ENCODE measurements at regions not wholly inside any gene's neighbourhood (a gene's known extent, or its start where the extent isn't known, plus 50 kb on each side); places are given as distances from the start of the nearest gene placed in this dataset.
"Not testable (repeated sequence)": the region's sequence is repeated elsewhere in the genome, so short reads cannot be mapped to it uniquely, and the experiment has no call there.

DNA sequence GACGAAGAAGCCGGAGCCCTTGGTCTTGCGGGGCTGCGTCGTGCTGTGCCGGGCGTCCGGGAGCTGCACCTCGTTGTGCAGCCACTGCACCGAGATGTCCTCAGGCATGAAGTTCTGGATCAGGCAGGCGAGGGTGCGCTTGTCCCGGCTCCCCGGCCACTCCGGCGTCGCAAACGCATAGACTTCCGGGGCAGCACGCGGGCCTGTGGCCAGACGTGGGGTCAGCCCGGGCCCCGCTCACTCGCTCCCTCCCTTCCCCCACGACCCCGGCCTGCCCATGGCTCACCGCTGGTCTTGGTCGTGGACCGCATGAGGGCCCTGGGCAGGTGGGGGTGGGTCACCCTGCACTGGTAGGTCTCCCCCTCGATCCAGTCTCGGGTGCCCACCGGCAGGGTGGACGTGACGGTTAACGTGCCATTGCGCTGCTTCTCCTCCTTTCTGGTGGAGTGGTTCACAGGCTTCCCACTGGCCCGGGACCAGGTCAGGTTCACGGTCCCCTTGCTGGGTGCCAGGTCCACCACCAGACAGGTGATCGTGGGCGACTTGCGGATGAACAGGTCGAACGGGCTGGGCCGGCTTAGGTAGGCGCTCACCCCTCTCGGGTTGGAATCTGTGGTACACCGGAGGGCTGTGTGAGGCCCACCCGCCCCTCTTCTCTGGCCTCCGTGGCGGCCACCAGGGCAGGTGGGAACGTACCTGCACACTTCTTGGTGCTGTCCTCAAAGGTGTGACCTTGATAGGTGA lies 74.0 kb downstream of the TMEM121 start:
- H3K9me3 ChIP-seq (ENCODE audit: control insufficient read depth, low read length); H3K4me1 ChIP-seq (ENCODE audit: control insufficient read depth, insufficient read depth, low read length, poor library complexity, severe bottlenecking); H3K27ac ChIP-seq (ENCODE audit: insufficient read depth, low read length, poor library complexity, severe bottlenecking); H3K4me3 ChIP-seq (ENCODE audit: insufficient read depth, low read depth, low read length, poor library complexity, severe bottlenecking); H3K36me3 ChIP-seq (ENCODE audit: control insufficient read depth, insufficient read depth, low read length); H3K27me3 ChIP-seq (replicated peaks; ENCODE audit: control insufficient read depth, insufficient read depth, low read length, poor library complexity, severe bottlenecking); DNase-seq: not testable (repeated sequence)

DNA sequence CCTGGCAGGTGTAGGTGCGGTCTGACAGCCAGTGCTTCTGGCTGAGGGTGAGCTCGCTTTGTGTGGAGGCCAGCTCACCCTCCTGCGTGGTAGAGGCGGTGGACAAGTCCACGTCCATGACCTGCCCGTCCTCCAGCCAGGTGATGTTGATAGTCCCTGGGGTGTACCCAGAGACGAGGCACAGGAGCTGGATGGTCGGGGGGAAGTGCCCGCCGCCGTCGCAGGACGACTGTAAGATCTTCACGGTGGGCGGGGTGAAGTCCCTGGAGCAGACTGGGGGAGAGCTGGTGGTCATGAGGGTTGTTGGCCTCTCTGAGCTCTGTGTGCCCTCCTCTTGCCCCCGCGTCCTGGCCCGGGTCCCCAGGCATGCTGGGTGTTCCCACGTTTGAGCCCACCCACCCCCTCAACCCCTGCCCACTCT lies 74.6 kb downstream of the TMEM121 start:
- H3K27me3 ChIP-seq (replicated peaks; ENCODE audit: control insufficient read depth, insufficient read depth, low read length, poor library complexity, severe bottlenecking), result no peaks in the 10 kb centered on the region
- no peaks in the 10 kb centered on the region for H3K4me1 ChIP-seq (ENCODE audit: control insufficient read depth, insufficient read depth, low read length, poor library complexity, severe bottlenecking)
- no peak overlapping the region for H3K27ac ChIP-seq (ENCODE audit: insufficient read depth, low read length, poor library complexity, severe bottlenecking)
- H3K9me3 ChIP-seq (ENCODE audit: control insufficient read depth, low read length), result no peaks in the 10 kb centered on the region
- DNase-seq, result no peak
- no peaks in the 10 kb centered on the region for H3K36me3 ChIP-seq (ENCODE audit: control insufficient read depth, insufficient read depth, low read length)
- no peak overlapping the region for H3K4me3 ChIP-seq (ENCODE audit: insufficient read depth, low read depth, low read length, poor library complexity, severe bottlenecking)

DNA sequence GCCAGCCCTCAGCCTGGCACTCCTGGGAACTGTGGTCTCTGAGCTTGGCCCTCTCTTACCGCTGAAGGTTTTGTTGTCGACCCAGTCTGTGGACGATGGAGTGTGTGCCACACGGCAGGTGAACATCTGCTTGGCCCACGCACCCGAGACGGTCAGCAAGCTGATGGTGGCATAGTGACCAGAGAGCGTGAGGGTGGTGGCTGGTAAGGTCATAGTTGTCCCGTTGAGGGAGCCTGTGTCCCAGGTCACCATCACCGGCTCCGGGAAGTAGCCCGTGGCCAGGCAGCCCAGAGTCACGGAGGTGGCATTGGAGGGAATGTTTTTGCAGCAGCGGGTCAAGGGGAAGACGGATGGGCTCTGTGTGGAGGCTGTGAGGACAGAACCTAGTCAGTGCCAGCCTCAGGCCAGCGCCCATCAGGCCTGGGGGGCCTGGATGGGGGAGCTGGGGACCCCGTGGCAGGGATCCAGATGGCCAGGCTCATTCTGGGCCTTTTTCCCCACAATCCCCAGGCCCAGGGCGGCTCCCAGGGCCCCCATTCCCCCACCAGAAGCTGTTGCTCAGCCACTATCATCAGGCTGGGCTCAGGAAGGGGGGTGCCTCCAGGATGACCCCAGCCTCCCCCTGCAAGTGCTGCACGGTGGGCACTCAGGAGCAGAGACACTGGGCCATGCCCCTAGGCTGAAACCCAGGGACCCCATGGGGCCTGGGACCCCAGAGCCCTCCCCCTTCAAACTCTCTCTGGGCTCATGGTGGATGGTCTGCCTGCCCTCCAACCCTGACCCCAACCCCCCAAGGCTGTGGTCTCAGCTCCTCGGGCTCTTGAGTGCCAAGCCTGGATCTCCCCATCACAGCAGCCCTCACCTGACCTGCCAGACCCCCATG lies 75.2 kb downstream of the TMEM121 start:
- Histone ChIP-seq H3K36me3 (ENCODE audit: control insufficient read depth, insufficient read depth, low read length) (no peaks in the 10 kb centered on the region), H3K9me3 (ENCODE audit: control insufficient read depth, low read length) (no peaks in the 10 kb centered on the region), H3K4me1 (ENCODE audit: control insufficient read depth, insufficient read depth, low read length, poor library complexity, severe bottlenecking) (no peaks in the 10 kb centered on the region), H3K27ac (ENCODE audit: insufficient read depth, low read length, poor library complexity, severe bottlenecking) (no peak overlapping the region), H3K4me3 (ENCODE audit: insufficient read depth, low read depth, low read length, poor library complexity, severe bottlenecking) (no peak overlapping the region), H3K27me3 (replicated peaks; ENCODE audit: control insufficient read depth, insufficient read depth, low read length, poor library complexity, severe bottlenecking) (no peaks in the 10 kb centered on the region)
- no peak for DNase-seq

DNA sequence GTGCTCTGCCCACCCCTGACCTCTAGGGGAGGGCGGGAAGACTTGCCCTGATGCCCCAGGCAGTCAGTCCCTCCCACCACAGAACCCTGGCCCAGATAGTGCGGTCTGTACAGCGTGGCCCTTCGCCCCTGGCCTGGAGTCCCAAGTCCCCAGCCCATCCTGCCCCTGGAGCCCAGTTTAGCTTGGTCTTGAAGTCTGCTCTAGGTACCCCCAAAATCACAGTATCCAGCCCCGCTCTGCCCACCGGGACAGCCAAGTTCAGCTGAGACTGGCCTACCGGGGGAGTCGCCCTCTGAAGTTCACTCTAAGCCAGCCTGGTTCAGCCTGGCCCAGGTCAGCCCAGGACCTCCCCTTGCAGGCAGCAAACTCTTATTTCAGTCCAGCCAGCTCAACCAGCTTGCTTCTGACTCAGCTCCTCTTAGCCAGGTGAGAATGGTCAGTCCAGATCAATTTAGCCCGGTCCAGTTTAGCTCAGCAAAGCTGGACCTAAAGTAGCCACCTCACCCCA lies 75.9 kb downstream of the TMEM121 start:
- no peaks in the 10 kb centered on the region for H3K9me3 ChIP-seq (ENCODE audit: control insufficient read depth, low read length)
- no peaks in the 10 kb centered on the region for H3K4me1 ChIP-seq (ENCODE audit: control insufficient read depth, insufficient read depth, low read length, poor library complexity, severe bottlenecking)
- H3K36me3 ChIP-seq (ENCODE audit: control insufficient read depth, insufficient read depth, low read length), result no peaks in the 10 kb centered on the region
- H3K4me3 ChIP-seq (ENCODE audit: insufficient read depth, low read depth, low read length, poor library complexity, severe bottlenecking), result no peak overlapping the region
- H3K27me3 ChIP-seq (replicated peaks; ENCODE audit: control insufficient read depth, insufficient read depth, low read length, poor library complexity, severe bottlenecking), result no peaks in the 10 kb centered on the region
- DNase-seq, result no peak
- no peak overlapping the region for H3K27ac ChIP-seq (ENCODE audit: insufficient read depth, low read length, poor library complexity, severe bottlenecking)

- no peak for DNase-seq
- no peaks in the 10 kb centered on the region for H3K9me3 ChIP-seq (ENCODE audit: control insufficient read depth, low read length)
- H3K27ac ChIP-seq (ENCODE audit: insufficient read depth, low read length, poor library complexity, severe bottlenecking), result no peak overlapping the region
- no peaks in the 10 kb centered on the region for H3K36me3 ChIP-seq (ENCODE audit: control insufficient read depth, insufficient read depth, low read length)
- no peaks in the 10 kb centered on the region for H3K4me1 ChIP-seq (ENCODE audit: control insufficient read depth, insufficient read depth, low read length, poor library complexity, severe bottlenecking)
- H3K27me3 ChIP-seq (replicated peaks; ENCODE audit: control insufficient read depth, insufficient read depth, low read length, poor library complexity, severe bottlenecking), result no peaks in the 10 kb centered on the region
- H3K4me3 ChIP-seq (ENCODE audit: insufficient read depth, low read depth, low read length, poor library complexity, severe bottlenecking), result no peak overlapping the region
Measured at GRCh38 chr14:105602799-105603793, 76.7 kb downstream of the TMEM121 start.

GRCh38 chr14:105604531-105605463 lies 78.4 kb downstream of the TMEM121 start:
- H3K27ac ChIP-seq (ENCODE audit: insufficient read depth, low read length, poor library complexity, severe bottlenecking); H3K4me1 ChIP-seq (ENCODE audit: control insufficient read depth, insufficient read depth, low read length, poor library complexity, severe bottlenecking); H3K4me3 ChIP-seq (ENCODE audit: insufficient read depth, low read depth, low read length, poor library complexity, severe bottlenecking); H3K27me3 ChIP-seq (replicated peaks; ENCODE audit: control insufficient read depth, insufficient read depth, low read length, poor library complexity, severe bottlenecking); H3K36me3 ChIP-seq (ENCODE audit: control insufficient read depth, insufficient read depth, low read length); DNase-seq; H3K9me3 ChIP-seq (ENCODE audit: control insufficient read depth, low read length): not testable (repeated sequence)

- Histone ChIP-seq H3K4me3 (ENCODE audit: insufficient read depth, low read depth, low read length, poor library complexity, severe bottlenecking) (no peak overlapping the region), H3K27ac (ENCODE audit: insufficient read depth, low read length, poor library complexity, severe bottlenecking) (no peak overlapping the region), H3K27me3 (replicated peaks; ENCODE audit: control insufficient read depth, insufficient read depth, low read length, poor library complexity, severe bottlenecking) (no peaks in the 10 kb centered on the region), H3K9me3 (ENCODE audit: control insufficient read depth, low read length) (no peaks in the 10 kb centered on the region), H3K4me1 (ENCODE audit: control insufficient read depth, insufficient read depth, low read length, poor library complexity, severe bottlenecking) (no peaks in the 10 kb centered on the region), H3K36me3 (ENCODE audit: control insufficient read depth, insufficient read depth, low read length) (no peaks in the 10 kb centered on the region)
- no peak for DNase-seq
Measured at GRCh38 chr14:105605464-105606304, 79.3 kb downstream of the TMEM121 start.

DNA sequence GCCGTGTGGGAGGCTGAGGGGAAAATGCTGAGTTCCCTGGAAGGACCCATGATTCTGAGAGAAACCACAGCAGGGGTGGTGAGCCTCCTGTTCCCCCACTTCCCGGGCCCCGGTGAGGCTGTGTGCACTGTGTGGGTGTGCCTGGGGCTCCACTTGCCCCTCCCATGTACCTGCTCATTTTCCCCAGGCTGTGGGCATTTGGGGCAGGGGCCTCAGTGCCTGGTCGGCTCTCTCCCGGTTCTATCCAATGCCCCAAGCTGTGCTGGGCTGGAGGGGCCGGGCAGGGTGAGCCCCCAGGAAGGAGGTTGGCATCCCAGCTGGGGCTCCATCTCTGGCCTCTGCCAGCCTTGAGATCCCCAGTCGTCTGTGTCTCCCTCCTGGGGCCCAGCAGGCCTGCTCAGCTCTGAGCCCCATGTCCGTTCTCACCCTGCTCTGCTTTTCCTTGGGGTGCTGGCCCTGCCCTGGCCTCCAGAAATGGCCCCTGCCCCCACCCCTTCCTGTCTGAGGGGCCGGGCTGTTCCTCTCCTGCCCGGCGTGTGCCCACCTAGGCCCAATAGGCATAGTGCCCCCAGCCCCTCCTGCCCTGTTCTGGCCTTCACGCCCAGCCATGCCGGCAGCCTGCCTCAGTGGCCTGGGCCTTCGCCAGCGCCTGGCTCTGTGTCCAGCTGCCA lies 80.1 kb downstream of the TMEM121 start:
- H3K27me3 ChIP-seq (replicated peaks; ENCODE audit: control insufficient read depth, insufficient read depth, low read length, poor library complexity, severe bottlenecking), result not testable (repeated sequence)

More for the DNA sequence above, 80.1 kb downstream of the TMEM121 start:
- not testable (repeated sequence) for H3K36me3 ChIP-seq (ENCODE audit: control insufficient read depth, insufficient read depth, low read length); H3K4me3 ChIP-seq (ENCODE audit: insufficient read depth, low read depth, low read length, poor library complexity, severe bottlenecking); H3K4me1 ChIP-seq (ENCODE audit: control insufficient read depth, insufficient read depth, low read length, poor library complexity, severe bottlenecking); DNase-seq; H3K27ac ChIP-seq (ENCODE audit: insufficient read depth, low read length, poor library complexity, severe bottlenecking); H3K9me3 ChIP-seq (ENCODE audit: control insufficient read depth, low read length)

Data from effector memory CD4-positive, alpha-beta T cell (primary cell).